Activated CD4-positive, alpha-beta T cell treated with anti-CD3 and anti-CD28 coated beads, Interleukin-2, amount 50 U/mL, for 16 hours (primary cell): ENCODE measurements at regions not wholly inside any gene's neighbourhood (a gene's known extent, or its start where the extent isn't known, plus 50 kb on each side); places are given as distances from the start of the nearest gene placed in this dataset.

Source experiments
- DNase-seq: peaks from one replicate; pipeline ENCODE4 v3.0.0-alpha.2; 2020

- no peak for DNase-seq
Measured at GRCh38 chr17:34527908-34528470, 51.4 kb upstream of the TMEM132E start.

- DNase-seq = no peak
Measured at GRCh38 chr17:34527136-34527907, 52.1 kb upstream of the TMEM132E start.

GRCh38 chr17:34525651-34526050 lies 53.7 kb upstream of the TMEM132E start:
- no peak for DNase-seq

- no peak for DNase-seq
Measured at GRCh38 chr17:34521955-34522354, 57.4 kb upstream of the TMEM132E start.

GRCh38 chr17:34519282-34519681 lies 60.1 kb upstream of the TMEM132E start:
- peak; percentile 27 for DNase-seq

GRCh38 chr17:34517406-34517805 lies 62.0 kb upstream of the TMEM132E start:
- no peak for DNase-seq

- DNase-seq = no peak
Measured at GRCh38 chr17:34511931-34512330, 67.5 kb upstream of the TMEM132E start.

- DNase-seq = no peak
Measured at GRCh38 chr17:34511265-34511664, 68.1 kb upstream of the TMEM132E start.

GRCh38 chr17:34504814-34505484 lies 74.4 kb upstream of the TMEM132E start:
- peak; percentile 11 for DNase-seq

- DNase-seq = peak; percentile 16
Measured at GRCh38 chr17:34503528-34504195, 75.7 kb upstream of the TMEM132E start.

- DNase-seq = no peak
Measured at GRCh38 chr17:34502426-34502825, 77.0 kb upstream of the TMEM132E start.

GRCh38 chr17:34499576-34499975 lies 79.8 kb upstream of the TMEM132E start:
- peak; percentile 10 for DNase-seq

GRCh38 chr17:34493917-34494316 lies 85.5 kb upstream of the TMEM132E start:
- DNase-seq = no peak

GRCh38 chr17:34487626-34488025 lies 91.8 kb upstream of the TMEM132E start:
- DNase-seq = no peak

- no peak for DNase-seq
Measured at GRCh38 chr17:34486761-34487160, 92.6 kb upstream of the TMEM132E start.

GRCh38 chr17:34485999-34486398 lies 93.4 kb upstream of the TMEM132E start:
- peak; percentile 50 for DNase-seq

GRCh38 chr17:34484193-34484733 lies 95.1 kb upstream of the TMEM132E start:
- DNase-seq = no peak

- DNase-seq = no peak
Measured at GRCh38 chr17:34482730-34483129, 96.7 kb upstream of the TMEM132E start.

- no peak for DNase-seq
Measured at GRCh38 chr17:34481779-34482178, 97.6 kb upstream of the TMEM132E start.

- no peak for DNase-seq
Measured at GRCh38 chr17:34479371-34479770, 100.0 kb upstream of the TMEM132E start.

GRCh38 chr17:34478244-34478643 lies 101.1 kb upstream of the TMEM132E start:
- no peak for DNase-seq

GRCh38 chr17:34475296-34475695 lies 104.1 kb upstream of the TMEM132E start:
- DNase-seq = no peak

GRCh38 chr17:34474706-34475105 lies 104.7 kb upstream of the TMEM132E start:
- no peak for DNase-seq
